ENCODE measurements at regions not wholly inside any gene's neighbourhood (a gene's known extent, or its start where the extent isn't known, plus 50 kb on each side); places are given as distances from the start of the nearest gene placed in this dataset.

- TF ChIP-seq CTCF (IDR thresholded peaks at IDR 0.05) (no peak), POLR2A (IDR thresholded peaks at IDR 0.05; ENCODE audit: low read depth) (no peak), POLR2AphosphoS5 (IDR thresholded peaks at IDR 0.05) (no peak), EP300 (IDR thresholded peaks at IDR 0.05) (no peak)
These were observed 776.1 kb downstream of the TENT5A start for GRCh38 chr6:80976336-80976735.

All from esophagus muscularis mucosa (tissue), 4 donors.